Heart left ventricle (tissue), 16 donors: ENCODE measurements at regions not wholly inside any gene's neighbourhood (a gene's known extent, or its start where the extent isn't known, plus 50 kb on each side); places are given as distances from the start of the nearest gene placed in this dataset.
"Not testable (repeated sequence)": the region's sequence is repeated elsewhere in the genome, so short reads cannot be mapped to it uniquely, and the experiment has no call there.

Experiments
- ATAC-seq, 4 donors: fragments of 200-7000 bp; cut with Tn5 transposase; one replicate each; pipeline ENCODE4 v1.9.1; 2020 to 2022; ENCODE audit warnings: moderate library complexity in 4 of 4, mild to moderate bottlenecking in 3 of 4, moderate number of reproducible peaks in 1 of 4
- DNase-seq, 5 donors: peaks; one replicate each; pipeline ENCODE4 v3.0.0-alpha.2; 2020
- H3K27ac ChIP-seq, 12 donors: fragments of 200-600 bp; sonication (generic) in 4 of 12; one replicate each; pipeline versions ENCODE4 v1.5.0 to v1.8.0; 2016 to 2022; ENCODE audit warnings: mild to moderate bottlenecking in 2 of 12
- H3K27me3 ChIP-seq, 9 donors: fragments of 200-600 bp; sonication (generic) in 2 of 9; one replicate each; pipeline versions ENCODE4 v1.5.1 to v1.8.0; 2016 to 2022; ENCODE audit warnings: mild to moderate bottlenecking in 3 of 9
- H3K36me3 ChIP-seq, 9 donors: fragments of 200-600 bp; sonication (generic) in 2 of 9; one replicate each; pipeline versions ENCODE4 v1.5.0 to v1.8.0; 2018 to 2022; ENCODE audit warnings: mild to moderate bottlenecking in 2 of 9
- H3K4me1 ChIP-seq, 12 donors: fragments of 200-600 bp; sonication (generic) in 4 of 12; one replicate each; pipeline versions ENCODE4 v1.5.0 to v1.8.0; 2016 to 2022; ENCODE audit warnings: mild to moderate bottlenecking in 3 of 12
- H3K4me3 ChIP-seq, 12 donors: fragments of 200-600 bp; sonication (generic) in 4 of 12; one replicate each; pipeline versions ENCODE4 v1.5.0 to v1.8.0; 2017 to 2022; ENCODE audit warnings: mild to moderate bottlenecking in 9 of 12, moderate library complexity in 4 of 12
- H3K9me3 ChIP-seq, 12 donors: fragments of 200-600 bp; sonication (generic) in 4 of 12; one replicate each; pipeline versions ENCODE4 v1.5.0 to v1.8.0; 2016 to 2022; ENCODE audit warnings: mild to moderate bottlenecking in 1 of 12
- CTCF ChIP-seq, 12 donors: fragments of 200-600 bp; sonication (generic) in 4 of 12; IDR thresholded peaks; one replicate each; pipeline versions ENCODE4 v1.5.0 to v1.8.0; 2018 to 2022; ENCODE audit warnings: antibody characterized with exemption in 12 of 12, mild to moderate bottlenecking in 5 of 12
- POLR2A ChIP-seq, 2 donors: fragments of 450-650 bp; IDR thresholded peaks; one replicate each; pipeline ENCODE4 v1.6.1; 2017; ENCODE audit warnings: antibody characterized with exemption in 2 of 2, mild to moderate bottlenecking in 2 of 2, moderate library complexity in 2 of 2
- WGBS, 4 donors: extraction: QIAGEN DNeasy Blood & Tissue Kit in 2 of 4; methylation state at CpG; one replicate each; pipeline versions ENCODE4 v1.1.5 to v1.1.7; 2013 to 2018; 5-methylcytosine and 5-hydroxymethylcytosine counted together
- intact Hi-C, 10 donors: fragments of 100-400 bp; cut with DNase I; formaldehyde crosslinking; loops; one replicate each; pipeline versions ENCODE4 v1.11.1 to v1.14.2; 2022
- donor health status: ischemic (EF 13 %, LVEDD 7.1; RV severe dilation, severe dysfunction).
- donor health status: healthy with polysubstance abuse.
- donor health status: DM: no; HTN: yes; CAD: no.
- donor health status: DM: no; HTN: no; CAD: no.
- donor health status: ischemic (EF 25% LVEDD 6.9; RV normal size, moderate dysfunction).
- donor health status: ischemic (EF 25% LVEDD 5.7; RV mildly dilated, moderate dysfunction).
- donor health status: healthy.
- donor health status: DM: yes; HTN: yes; CAD: no.
- donor health status: ischemic (EF 35%, LVEDD 5.7; RV mildly dilated, moderate dysfunction).
- donor health status: nonischemic (EF 11% LVEDD 7.7; RV severe dilation, severe dysfunction).
- donor health status: DM: yes; HTN: yes; CAD: no.
- donor health status: PGD.
- donor health status: ischemic (EF 29% LVEDD 5.4; RV normal size, mild dysfunction).
- donor health status: nonischemic (EF 23%, LVEDD 6.1; RV moderate dilation, normal function).

DNA sequence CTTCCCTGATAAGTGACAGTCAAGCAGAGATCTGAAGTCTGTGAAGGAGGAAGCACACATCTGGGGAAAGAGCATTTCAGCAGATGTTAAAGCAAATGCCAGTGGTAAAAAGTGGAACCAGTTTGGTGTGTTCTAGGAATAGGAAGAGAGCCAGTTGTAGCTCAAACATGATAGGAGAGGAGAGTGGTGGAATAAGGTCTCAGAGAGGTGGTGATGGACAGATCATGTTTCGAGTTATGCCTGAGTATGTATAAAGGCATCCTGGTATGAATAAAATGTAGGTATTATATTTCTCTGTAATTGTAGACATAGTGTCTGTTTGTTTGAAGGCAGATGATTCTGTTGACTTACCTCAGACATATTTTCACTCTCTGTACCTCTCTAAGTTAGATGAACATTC is 89.1 kb downstream of the LARP7 start:
- no peak for DNase-seq
- Histone ChIP-seq H3K27ac (no peak overlapping the region), H3K36me3 (no peaks in the 10 kb centered on the region), H3K27me3 (no peaks in the 10 kb centered on the region), H3K9me3 (no peaks in the 10 kb centered on the region), H3K4me3 (no peak overlapping the region), H3K4me1 (peaks cover 0 to 4% (median 0%) of the 10 kb centered on the region in 12 donors)
- no peak for ATAC-seq
- TF ChIP-seq CTCF (IDR thresholded peaks at IDR 0.05) = no peak
- TF ChIP-seq POLR2A (IDR thresholded peaks at IDR 0.05) = no peak
- intact Hi-C loops = no loop called here
- WGBS, 4 donors = 58 to 71% (median 66%) methylated on average over 1 of the region's 1 CpG

DNA sequence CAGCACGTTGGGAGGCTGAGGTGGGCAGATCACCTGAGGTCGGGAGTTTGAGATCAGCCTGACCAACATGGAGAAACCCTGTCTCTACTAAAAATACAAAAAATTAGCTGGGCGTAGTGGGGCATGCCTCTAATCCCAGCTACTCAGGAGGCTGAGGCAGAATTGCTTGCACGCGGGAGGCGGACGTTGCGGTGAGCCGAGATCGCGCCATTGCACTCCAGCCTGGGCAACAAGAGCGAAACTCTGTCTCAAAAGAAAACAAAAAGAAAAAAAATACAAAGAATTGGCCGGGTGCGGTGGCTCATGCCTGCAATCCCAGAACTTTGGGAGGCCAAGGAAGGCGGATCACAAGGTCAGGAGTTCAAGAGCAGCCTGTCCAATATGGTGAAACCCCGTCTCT is 90.8 kb downstream of the LARP7 start:
- H3K4me1 ChIP-seq, DNase-seq, H3K36me3 ChIP-seq, H3K9me3 ChIP-seq, H3K27ac ChIP-seq, ATAC-seq, H3K27me3 ChIP-seq, H3K4me3 ChIP-seq, intact Hi-C loops: not testable (repeated sequence)
- WGBS, 4 donors = 91 to 95% (median 93%) methylated on average over 16 of the region's 16 CpGs

- no peak for DNase-seq
- TF ChIP-seq POLR2A (IDR thresholded peaks at IDR 0.05) = no peak
- TF ChIP-seq CTCF (IDR thresholded peaks at IDR 0.05) = no peak
- no peak for ATAC-seq
- no peak overlapping the region for H3K4me3 ChIP-seq
- H3K27ac ChIP-seq = no peak overlapping the region
- 94 to 98% (median 97%) methylated on average over 2 of the region's 2 CpGs for WGBS, 4 donors
- H3K27me3 ChIP-seq = no peaks in the 10 kb centered on the region
- no peaks in the 10 kb centered on the region for H3K9me3 ChIP-seq
- intact Hi-C loops = no loop called here
- H3K4me1 ChIP-seq = peaks cover 0 to 4% (median 0%) of the 10 kb centered on the region in 12 donors
- H3K36me3 ChIP-seq = no peaks in the 10 kb centered on the region
These were observed 94.8 kb downstream of the LARP7 start for GRCh38 chr4:112731715-112732114.

- WGBS, 4 donors = 72 to 84% (median 78%) methylated on average over 2 of the region's 2 CpGs
- TF ChIP-seq CTCF (IDR thresholded peaks at IDR 0.05) (no peak), POLR2A (IDR thresholded peaks at IDR 0.05) (no peak)
- H3K9me3 ChIP-seq = no peaks in the 10 kb centered on the region
- H3K4me1 ChIP-seq = peaks cover 0 to 4% (median 0%) of the 10 kb centered on the region in 12 donors
- H3K36me3 ChIP-seq = no peaks in the 10 kb centered on the region
- H3K27me3 ChIP-seq = no peaks in the 10 kb centered on the region
- ATAC-seq (no peak), DNase-seq (no peak)
- intact Hi-C loops = no loop called here
- H3K27ac ChIP-seq = no peak overlapping the region
- no peak overlapping the region for H3K4me3 ChIP-seq
These were observed 95.2 kb downstream of the LARP7 start for GRCh38 chr4:112732142-112732541.

DNA sequence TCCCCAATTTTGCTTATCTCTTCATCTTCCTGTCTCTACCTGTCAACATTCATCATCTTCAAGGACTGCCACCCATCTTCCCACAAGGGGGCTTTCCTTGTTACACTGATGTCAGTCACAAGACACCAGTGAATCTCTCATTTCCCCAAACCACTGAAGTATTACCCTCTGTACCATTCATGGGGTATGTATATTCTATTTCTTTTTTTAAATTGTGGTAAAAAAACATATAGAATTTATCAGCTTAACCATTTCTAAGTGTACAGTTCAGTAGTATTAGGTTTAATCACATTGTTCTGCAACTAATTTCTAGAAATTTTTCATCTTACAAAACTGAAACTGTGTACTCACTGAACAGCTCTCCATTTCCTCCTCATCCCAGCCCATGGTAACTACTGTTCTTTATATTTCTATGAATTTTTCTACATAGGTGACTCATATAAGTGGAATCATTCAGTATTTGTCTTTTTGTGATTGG is 98.6 kb downstream of the LARP7 start:
- intact Hi-C loops = no loop called here
- no peak overlapping the region for H3K27ac ChIP-seq
- ATAC-seq (no peak), DNase-seq (no peak)
- peaks cover 0 to 4% (median 0%) of the 10 kb centered on the region in 12 donors for H3K4me1 ChIP-seq
- H3K27me3 ChIP-seq = no peaks in the 10 kb centered on the region
- H3K36me3 ChIP-seq = no peaks in the 10 kb centered on the region
- no peak overlapping the region for H3K4me3 ChIP-seq
- TF ChIP-seq CTCF (IDR thresholded peaks at IDR 0.05) (no peak), POLR2A (IDR thresholded peaks at IDR 0.05) (no peak)
- no peaks in the 10 kb centered on the region for H3K9me3 ChIP-seq
